Stimulated activated CD8-positive, alpha-beta memory T cell treated with anti-CD3 and anti-CD28 coated beads, Interleukin-7, amount 100 ng/mL, for 4 hours (primary cell): ENCODE measurements at regions not wholly inside any gene's neighbourhood (a gene's known extent, or its start where the extent isn't known, plus 50 kb on each side); places are given as distances from the start of the nearest gene placed in this dataset.

Experiments
- DNase-seq, 2 donors: peaks; one replicate each; pipeline ENCODE4 v3.0.0-alpha.2; 2020; ENCODE audit warnings: low read depth in 2 of 2

GRCh38 chr2:217090884-217091283 is 231.0 kb upstream of the TNP1 start:
- no peak for DNase-seq

DNA sequence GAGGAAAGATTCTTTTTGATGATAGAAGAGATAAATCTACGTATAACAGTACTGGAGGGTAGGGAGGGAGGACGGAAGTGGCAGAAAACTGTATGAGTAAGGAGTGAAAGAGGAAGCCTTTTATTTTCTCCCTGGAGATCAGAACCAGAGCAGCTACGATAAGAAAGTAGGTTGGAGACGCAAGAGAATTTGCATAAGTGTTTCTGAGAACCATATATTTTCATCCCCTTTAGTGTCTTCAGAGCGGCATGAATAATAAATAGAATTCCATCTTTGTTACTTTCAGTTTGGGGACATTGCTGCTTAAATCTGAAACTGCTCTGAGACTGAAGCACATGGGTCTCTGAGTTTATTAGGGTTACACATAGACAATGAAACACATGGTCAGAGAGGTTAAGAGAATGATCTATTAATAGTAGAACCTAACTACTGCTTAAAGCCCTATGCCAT is 230.2 kb upstream of the TNP1 start:
- no peak for DNase-seq

GRCh38 chr2:217086718-217087117 is 226.9 kb upstream of the TNP1 start:
- no peak for DNase-seq

DNA sequence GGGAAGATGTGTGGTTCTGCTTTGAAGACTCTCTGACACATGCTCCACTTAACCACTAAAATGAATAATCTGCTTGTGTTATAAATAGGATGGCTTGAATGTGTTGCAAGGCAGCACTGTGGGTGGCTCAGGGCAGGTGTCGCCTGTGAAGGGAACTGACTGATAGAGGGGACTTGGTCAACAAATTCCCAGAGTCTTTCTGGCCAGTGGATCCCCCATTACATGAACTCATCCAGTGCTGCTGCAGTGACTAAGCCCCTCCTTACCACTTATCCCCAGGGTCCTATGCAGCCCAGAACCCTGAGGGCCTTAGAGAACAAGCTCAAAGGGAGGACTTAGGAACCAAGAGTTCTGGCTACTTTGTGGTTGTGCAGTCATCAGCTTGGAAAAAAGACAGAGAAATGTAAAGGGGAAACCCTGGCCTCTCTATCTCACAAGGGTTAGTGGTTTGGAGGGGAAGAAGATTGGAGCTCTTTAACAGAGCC is 226.2 kb upstream of the TNP1 start:
- DNase-seq, result no peak

- DNase-seq, result no peak
Observed at GRCh38 chr2:217085543-217085942, 225.7 kb upstream of the TNP1 start.

GRCh38 chr2:217081799-217082198 is 221.9 kb upstream of the TNP1 start:
- no peak for DNase-seq

DNA sequence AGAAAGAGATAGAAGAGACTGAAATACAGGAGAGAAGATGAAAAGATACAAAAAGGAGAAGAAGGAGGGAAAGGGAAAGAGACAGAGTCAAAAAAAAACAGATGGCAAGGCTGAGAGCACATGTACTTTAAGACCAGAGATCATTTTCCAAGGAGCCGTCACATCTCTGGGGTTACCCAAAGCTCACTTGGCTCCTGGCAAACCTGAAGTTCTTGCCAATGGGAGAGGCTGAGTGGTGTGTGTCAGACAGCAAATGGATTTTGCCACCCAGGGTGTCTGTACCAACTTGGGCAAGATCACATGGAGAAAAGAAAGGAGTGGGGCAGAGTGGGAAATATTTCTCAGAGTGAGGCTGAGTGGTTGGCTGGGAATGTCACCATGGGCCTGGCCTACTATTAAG is 219.3 kb upstream of the TNP1 start:
- no peak for DNase-seq

DNA sequence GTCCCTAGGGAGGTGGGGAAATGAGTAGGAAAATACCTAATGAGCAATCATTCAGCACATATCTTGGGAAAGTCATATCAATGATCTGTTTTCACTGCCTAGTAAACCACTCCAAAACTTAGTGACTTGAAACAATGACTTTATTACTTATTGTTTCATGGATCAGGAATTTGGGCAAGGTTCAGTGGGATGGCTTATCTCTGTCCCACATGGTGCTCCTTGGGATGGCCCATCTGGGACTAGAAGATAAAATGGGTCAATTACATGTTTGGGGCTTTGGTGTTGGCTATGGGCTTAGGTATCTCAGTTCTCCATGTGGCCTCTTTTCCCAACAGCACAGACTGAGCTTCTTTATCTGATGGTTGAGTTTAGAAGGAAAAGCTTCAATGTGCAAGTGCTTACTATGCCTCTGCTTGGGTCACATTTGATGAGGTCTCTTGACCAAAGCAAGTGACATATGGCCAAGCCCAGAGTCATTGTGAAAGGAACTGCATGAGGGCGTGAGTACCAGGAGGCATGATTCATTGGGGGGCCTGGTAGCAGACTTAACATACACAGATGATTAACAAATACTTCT is 218.1 kb upstream of the TNP1 start:
- DNase-seq, result no peak

DNA sequence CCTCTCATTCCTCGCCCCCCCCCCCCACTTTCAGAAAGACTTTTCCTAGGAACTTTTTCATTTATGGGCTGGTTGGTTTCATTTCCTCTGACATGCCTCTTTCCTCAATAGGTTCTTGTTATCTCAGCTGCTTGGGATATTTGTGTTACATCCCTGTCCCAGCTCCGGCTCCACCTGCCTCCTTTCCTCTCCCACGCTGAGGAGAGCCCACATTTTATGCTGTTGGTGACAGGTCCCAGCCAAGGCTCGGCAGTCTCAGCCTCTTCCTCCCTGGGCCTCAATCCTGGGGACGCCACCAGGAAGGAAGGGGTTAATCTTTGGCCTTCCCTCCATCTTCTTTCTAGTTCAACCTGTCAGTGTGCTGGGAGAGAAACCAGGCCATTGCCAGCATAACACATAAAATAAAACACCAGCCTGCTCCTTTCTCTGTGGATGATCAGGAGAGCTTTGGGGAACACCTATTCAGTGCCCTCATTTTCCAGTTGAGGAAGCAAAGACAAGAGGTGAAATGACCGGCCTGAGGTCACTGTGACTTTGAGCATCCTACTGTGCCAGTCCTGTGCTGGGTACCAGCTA is 216.9 kb upstream of the TNP1 start:
- no peak for DNase-seq

- no peak for DNase-seq
Observed at GRCh38 chr2:217076058-217076435, 216.2 kb upstream of the TNP1 start.

- DNase-seq, result no peak
Observed at GRCh38 chr2:217075268-217076057, 215.6 kb upstream of the TNP1 start.

DNA sequence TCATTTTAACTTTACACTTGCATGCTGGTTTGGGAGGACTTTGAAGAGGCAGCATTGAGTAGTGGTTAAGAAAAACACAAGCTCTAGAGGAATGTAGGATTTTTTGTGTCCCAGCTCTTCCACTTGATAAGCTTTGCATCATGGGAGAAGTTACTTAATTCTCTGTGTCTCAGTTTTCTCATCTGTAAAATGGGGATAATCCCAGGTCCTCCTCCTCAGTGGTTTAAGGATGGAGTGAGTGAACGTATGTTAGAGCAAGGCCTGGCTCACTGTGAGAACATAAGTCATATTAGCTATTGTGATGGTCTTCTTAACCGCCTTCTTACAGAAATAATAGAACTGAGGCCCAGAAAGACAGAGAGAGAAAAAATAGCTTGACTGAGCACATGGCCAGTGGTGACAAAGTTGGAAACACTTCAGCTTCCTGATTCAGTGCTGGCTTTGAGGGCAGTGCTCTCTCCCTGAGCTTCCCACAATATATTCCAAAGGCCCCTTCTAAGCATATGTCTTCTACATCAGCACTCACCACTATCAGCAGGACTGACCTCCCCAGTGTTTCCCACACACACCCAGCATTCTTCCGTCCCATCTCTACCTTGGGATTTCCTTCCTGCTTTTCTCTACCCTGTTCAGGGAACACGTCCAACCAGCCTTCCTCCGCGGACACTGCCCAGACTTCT is 214.9 kb upstream of the TNP1 start:
- no peak for DNase-seq

GRCh38 chr2:217071416-217071815 is 211.6 kb upstream of the TNP1 start:
- no peak for DNase-seq

DNA sequence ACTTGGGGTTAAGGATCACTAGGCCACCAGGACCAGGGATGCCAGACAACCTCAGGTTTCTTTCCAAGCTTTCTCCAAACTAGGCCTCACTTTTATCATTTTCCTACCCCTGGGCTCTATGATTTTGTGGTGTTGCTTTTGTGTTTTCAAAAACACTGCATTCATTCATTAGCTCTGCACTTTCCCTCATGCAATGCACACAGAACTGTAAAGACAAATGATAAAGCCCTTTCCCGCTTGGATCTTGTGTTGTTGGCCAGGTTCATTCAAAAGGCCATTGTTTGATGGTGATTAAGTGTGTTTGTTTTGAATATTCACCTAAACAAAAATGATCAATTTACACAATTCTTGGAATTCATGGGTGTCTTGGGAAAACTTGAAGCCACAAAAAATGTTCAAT is 210.7 kb upstream of the TNP1 start:
- no peak for DNase-seq

- DNase-seq, result no peak
Observed at GRCh38 chr2:217070043-217070430, 210.2 kb upstream of the TNP1 start.

GRCh38 chr2:217069263-217070042 is 209.6 kb upstream of the TNP1 start:
- no peak for DNase-seq

DNA sequence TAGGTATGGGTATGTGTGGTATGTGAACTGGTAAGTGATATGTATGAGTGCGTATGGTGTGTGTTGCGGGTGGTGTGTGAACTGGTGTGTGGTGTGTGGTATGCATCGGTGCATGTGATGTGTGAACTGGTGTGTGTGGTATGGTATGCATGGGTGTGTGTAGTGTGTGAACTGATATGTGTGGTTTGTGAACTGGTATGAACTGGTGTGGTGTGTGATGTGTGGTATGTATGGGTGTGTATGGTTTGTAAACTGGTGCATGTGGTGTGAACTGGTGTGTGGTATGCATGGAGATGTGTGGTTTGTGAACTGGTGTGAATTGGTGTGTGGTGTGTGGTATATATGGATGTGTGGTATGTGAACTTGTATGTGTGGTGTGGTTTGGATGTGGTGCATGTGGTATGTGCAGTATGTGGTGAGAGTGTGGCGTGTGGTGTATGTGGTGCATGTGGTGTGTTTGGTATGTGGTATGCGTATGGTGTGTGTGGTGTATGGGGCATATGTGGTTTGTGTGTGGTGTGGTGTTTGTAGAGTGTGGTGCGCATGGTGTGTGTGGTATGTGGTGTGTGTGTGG is 208.9 kb upstream of the TNP1 start:
- no peak for DNase-seq

- no peak for DNase-seq
Observed at GRCh38 chr2:217067787-217068186, 207.9 kb upstream of the TNP1 start.

GRCh38 chr2:217066510-217067270 is 206.8 kb upstream of the TNP1 start:
- no peak for DNase-seq

DNA sequence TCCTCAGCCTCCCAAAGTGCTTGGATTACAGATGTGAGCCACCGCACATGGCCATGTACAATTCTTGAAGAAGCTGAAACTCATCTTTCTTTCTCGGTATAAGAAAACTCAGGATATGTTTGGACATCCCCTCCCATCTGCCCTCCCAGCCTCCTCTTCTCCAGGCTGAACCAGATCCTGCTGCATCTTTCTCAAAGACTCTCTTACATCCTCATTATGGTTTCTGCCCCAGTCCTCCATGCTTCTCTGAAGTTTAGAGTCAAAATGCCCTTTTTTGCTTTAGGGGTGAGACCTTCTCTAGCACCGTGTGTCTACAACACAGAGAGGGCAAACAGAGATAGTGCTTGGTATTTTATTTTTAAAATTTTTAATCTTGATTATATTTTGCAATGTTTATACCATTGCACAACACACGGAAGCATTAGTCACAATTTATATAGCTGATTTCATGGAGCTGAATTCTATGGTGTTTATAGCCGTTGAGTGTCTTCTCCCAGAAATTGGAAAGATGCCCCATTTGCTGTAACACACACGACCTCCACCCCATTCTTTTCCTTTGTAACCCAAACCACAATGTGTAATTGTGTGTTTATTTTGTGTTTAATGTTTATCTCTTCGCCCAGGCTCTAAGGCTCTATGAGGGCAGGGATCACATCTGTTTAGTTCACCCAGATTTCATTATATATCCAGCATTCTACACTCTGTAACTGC is 206.0 kb upstream of the TNP1 start:
- DNase-seq, result no peak
